DOHH2 (cell line): ENCODE measurements at regions not wholly inside any gene's neighbourhood (a gene's known extent, or its start where the extent isn't known, plus 50 kb on each side); places are given as distances from the start of the nearest gene placed in this dataset.

Experiments used
- H3F3A ChIP-seq: fragments of 200-600 bp; sonication (generic), shearing (Covaris generic); 2 replicates; pipeline ENCODE4 v1.6.0; 2016; ENCODE audit warnings: antibody characterized with exemption, mild to moderate bottlenecking; ENCODE audit not compliant: control insufficient read depth, insufficient read depth
- H3K27ac ChIP-seq: fragments of 200-600 bp; sonication (generic); 2 replicates; pipeline ENCODE4 v1.5.1; 2014; ENCODE audit warnings: low read depth, mild to moderate bottlenecking, low read length, moderate library complexity
- H3K27me3 ChIP-seq: fragments of 200-600 bp; sonication (generic); 2 replicates; pipeline ENCODE4 v1.6.1; 2014; ENCODE audit warnings: mild to moderate bottlenecking, low read length, mixed read lengths; ENCODE audit not compliant: control insufficient read depth
- H3K36me3 ChIP-seq: fragments of 200-600 bp; sonication (generic); 2 replicates; pipeline ENCODE4 v1.6.1; 2014; ENCODE audit warnings: mild to moderate bottlenecking, low read length, moderate library complexity, mixed read lengths; ENCODE audit not compliant: control insufficient read depth
- H3K4me1 ChIP-seq: fragments of 200-600 bp; sonication (generic); 2 replicates; pipeline ENCODE4 v1.6.1; 2014; ENCODE audit warnings: mild to moderate bottlenecking, low read length, mixed read lengths; ENCODE audit not compliant: control insufficient read depth
- H3K4me2 ChIP-seq: fragments of 200-600 bp; sonication (generic); 2 replicates; pipeline ENCODE4 v1.6.0; 2014; ENCODE audit warnings: mild to moderate bottlenecking, low read length, moderate library complexity
- H3K4me3 ChIP-seq: fragments of 200-600 bp; sonication (generic); 2 replicates; pipeline ENCODE4 v1.5.1; 2014; ENCODE audit warnings: mild to moderate bottlenecking, low read length, mixed read lengths
- H3K79me2 ChIP-seq: fragments of 200-600 bp; sonication (generic); 2 replicates; pipeline ENCODE4 v1.6.1; 2014; ENCODE audit warnings: mild to moderate bottlenecking, low read length, mixed read lengths; ENCODE audit not compliant: control insufficient read depth
- H3K9me2 ChIP-seq: fragments of 200-600 bp; sonication (generic); replicated peaks from 2 replicates; pipeline ENCODE4 v1.6.1; 2014; ENCODE audit warnings: mild to moderate bottlenecking, low read length, mixed read lengths; ENCODE audit not compliant: control insufficient read depth
- H3K9me3 ChIP-seq: fragments of 200-600 bp; sonication (generic); 2 replicates; pipeline ENCODE4 v1.6.1; 2014; ENCODE audit warnings: antibody characterized with exemption, low read length, mixed read lengths; ENCODE audit not compliant: control insufficient read depth, insufficient read depth
- H4K20me1 ChIP-seq: fragments of 200-600 bp; sonication (generic); 2 replicates; pipeline ENCODE4 v1.6.0; 2014; ENCODE audit warnings: low read depth, mild to moderate bottlenecking, antibody characterized with exemption, low read length, moderate library complexity; ENCODE audit not compliant: control insufficient read depth, insufficient read depth
- CTCF ChIP-seq: fragments of 200-600 bp; sonication (generic); IDR thresholded peaks from one replicate; pipeline ENCODE4 v1.5.1; 2014; ENCODE audit warnings: antibody characterized with exemption, mild to moderate bottlenecking, low read depth, low read length; ENCODE audit not compliant: poor library complexity, severe bottlenecking
- EZH2phosphoT487 ChIP-seq: fragments of 200-600 bp; sonication (generic); IDR thresholded peaks from 2 replicates; pipeline ENCODE4 v1.6.1; 2017; ENCODE audit warnings: borderline replicate concordance, mild to moderate bottlenecking, antibody characterized with exemption, low read length, moderate library complexity, mixed read lengths

GRCh38 chr3:31312400-31312799 lies 220.3 kb upstream of the STT3B start:
- H3K27ac ChIP-seq, result no peak overlapping the region
- TF ChIP-seq EZH2phosphoT487 (no peak), CTCF (no peak)
- H3K36me3 ChIP-seq, result no peaks in the 10 kb centered on the region
- no peaks in the 10 kb centered on the region for H3K79me2 ChIP-seq
- H3K4me3 ChIP-seq, result no peak overlapping the region
- peaks cover 13% of the 10 kb centered on the region; the same call in 1 of the 2 replicates for H3K9me3 ChIP-seq
- H3K4me2 ChIP-seq, result no peak overlapping the region
- H4K20me1 ChIP-seq, result no peaks in the 10 kb centered on the region
- no peaks in the 10 kb centered on the region for H3K9me2 ChIP-seq
- H3K4me1 ChIP-seq, result peaks cover 5% of the 10 kb centered on the region; the same call in 1 of the 2 replicates
- no peaks in the 10 kb centered on the region for H3F3A ChIP-seq
- H3K27me3 ChIP-seq, result no peaks in the 10 kb centered on the region

- Histone ChIP-seq H3K9me2 (no peaks in the 10 kb centered on the region), H3K4me3 (no peak overlapping the region), H3K36me3 (no peaks in the 10 kb centered on the region), H3K79me2 (no peaks in the 10 kb centered on the region), H3K9me3 (peaks cover 13% of the 10 kb centered on the region; the same call in 1 of the 2 replicates), H4K20me1 (no peaks in the 10 kb centered on the region), H3K4me2 (no peak overlapping the region), H3F3A (no peaks in the 10 kb centered on the region), H3K27ac (no peak overlapping the region), H3K4me1 (no peaks in the 10 kb centered on the region), H3K27me3 (no peaks in the 10 kb centered on the region)
- TF ChIP-seq CTCF, result no peak
- no peak for TF ChIP-seq EZH2phosphoT487
Measured at GRCh38 chr3:31314258-31314657, 218.5 kb upstream of the STT3B start.

- TF ChIP-seq CTCF (no peak), EZH2phosphoT487 (no peak)
- H3K27me3 ChIP-seq, result no peaks in the 10 kb centered on the region
- H3K4me1 ChIP-seq, result no peaks in the 10 kb centered on the region
- H3K36me3 ChIP-seq, result no peaks in the 10 kb centered on the region
- no peaks in the 10 kb centered on the region for H3K79me2 ChIP-seq
- peaks cover 13% of the 10 kb centered on the region; the same call in 1 of the 2 replicates for H3K9me3 ChIP-seq
- no peaks in the 10 kb centered on the region for H3K9me2 ChIP-seq
- H3F3A ChIP-seq, result no peaks in the 10 kb centered on the region
- no peak overlapping the region for H3K27ac ChIP-seq
- no peak overlapping the region for H3K4me3 ChIP-seq
- no peaks in the 10 kb centered on the region for H4K20me1 ChIP-seq
- no peak overlapping the region for H3K4me2 ChIP-seq
Measured at GRCh38 chr3:31319332-31319731, 213.4 kb upstream of the STT3B start.
